ENCODE measurements at regions not wholly inside any gene's neighbourhood (a gene's known extent, or its start where the extent isn't known, plus 50 kb on each side); places are given as distances from the start of the nearest gene placed in this dataset.

- no peak for TF ChIP-seq CTCF (IDR thresholded peaks at IDR 0.05; ENCODE audit: unreplicated experiment in 3 of 3)
- Mint-ChIP-seq H3K4me1 (no peaks in the 10 kb centered on the region), H3K4me3 (no peak overlapping the region), H3K36me3 (ENCODE audit: low read depth) (no peaks in the 10 kb centered on the region), H3K27me3 (ENCODE audit: low read depth) (peaks cover 11% of the 10 kb centered on the region), H3K9me3 (peaks cover 9% of the 10 kb centered on the region), H3K27ac (no peak overlapping the region)
Measured at GRCh38 chr2:128435576-128436478, 117.2 kb upstream of the HS6ST1 start.

- Mint-ChIP-seq H3K9me3 (peaks cover 8% of the 10 kb centered on the region), H3K27ac (peak overlapping the region in 1 of 3 experiments; percentile 29), H3K4me3 (no peak overlapping the region), H3K27me3 (ENCODE audit: low read depth) (peaks cover 11% of the 10 kb centered on the region), H3K4me1 (no peaks in the 10 kb centered on the region), H3K36me3 (ENCODE audit: low read depth) (no peaks in the 10 kb centered on the region)
- TF ChIP-seq CTCF (IDR thresholded peaks at IDR 0.05; ENCODE audit: unreplicated experiment in 3 of 3): no peak
Measured at GRCh38 chr2:128436479-128437203, 118.0 kb upstream of the HS6ST1 start.

DNA sequence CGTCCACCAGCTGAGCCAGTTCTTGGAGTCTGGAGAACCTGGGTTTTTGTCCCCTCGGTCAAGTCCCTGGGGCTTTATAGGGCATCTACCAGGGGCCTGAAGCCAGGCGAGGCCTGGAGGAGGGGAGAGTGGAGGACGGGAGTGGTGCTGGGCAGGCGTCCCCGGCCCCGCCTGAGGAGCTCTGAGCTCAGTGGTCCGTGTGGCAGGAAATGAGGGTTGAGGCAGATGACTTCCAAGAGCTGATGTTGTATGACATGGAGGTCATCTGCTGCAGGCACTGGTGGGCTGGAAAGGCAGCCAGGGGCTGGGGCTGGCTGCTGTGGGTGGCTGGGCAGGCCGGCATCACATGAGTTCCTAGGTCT is 118.5 kb upstream of the HS6ST1 start:
- no peaks in the 10 kb centered on the region for H3K36me3 Mint-ChIP-seq (ENCODE audit: low read depth)

DNA sequence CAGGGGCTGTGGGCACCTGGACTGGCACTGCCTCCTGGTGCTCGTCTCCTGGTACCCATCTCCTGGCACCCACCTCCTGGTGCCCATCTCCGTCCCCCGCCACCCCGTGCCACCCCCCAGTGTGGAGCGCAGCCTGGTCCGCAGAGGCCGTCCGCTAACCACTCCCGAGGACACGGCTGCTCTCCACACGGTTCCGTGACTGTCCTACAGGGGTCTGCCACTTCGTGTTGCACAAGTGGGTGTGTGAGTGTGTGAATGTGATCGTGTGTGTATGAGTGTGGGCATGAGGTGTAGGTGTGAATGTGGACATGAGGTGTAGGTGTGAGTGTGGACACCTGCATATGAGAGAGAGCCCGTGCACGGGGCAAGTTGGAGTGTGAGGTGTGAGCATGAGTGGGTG is 119.4 kb upstream of the HS6ST1 start:
- Mint-ChIP-seq H3K4me3 (no peak overlapping the region), H3K36me3 (ENCODE audit: low read depth) (no peaks in the 10 kb centered on the region), H3K9me3 (no peaks in the 10 kb centered on the region), H3K27me3 (ENCODE audit: low read depth) (peaks cover 14% of the 10 kb centered on the region), H3K27ac (no peak overlapping the region), H3K4me1 (peaks cover 10% of the 10 kb centered on the region)
- no peak for TF ChIP-seq CTCF (IDR thresholded peaks at IDR 0.05; ENCODE audit: unreplicated experiment in 3 of 3)

More for the DNA sequence above, 118.5 kb upstream of the HS6ST1 start:
- peaks cover under 1% of the 10 kb centered on the region for H3K4me1 Mint-ChIP-seq
- no peak for TF ChIP-seq CTCF (IDR thresholded peaks at IDR 0.05; ENCODE audit: unreplicated experiment in 3 of 3)
- H3K9me3 Mint-ChIP-seq: peaks cover 5% of the 10 kb centered on the region
- no peak overlapping the region for H3K4me3 Mint-ChIP-seq
- H3K27ac Mint-ChIP-seq: no peak overlapping the region
- peaks cover 11% of the 10 kb centered on the region for H3K27me3 Mint-ChIP-seq (ENCODE audit: low read depth)

DNA sequence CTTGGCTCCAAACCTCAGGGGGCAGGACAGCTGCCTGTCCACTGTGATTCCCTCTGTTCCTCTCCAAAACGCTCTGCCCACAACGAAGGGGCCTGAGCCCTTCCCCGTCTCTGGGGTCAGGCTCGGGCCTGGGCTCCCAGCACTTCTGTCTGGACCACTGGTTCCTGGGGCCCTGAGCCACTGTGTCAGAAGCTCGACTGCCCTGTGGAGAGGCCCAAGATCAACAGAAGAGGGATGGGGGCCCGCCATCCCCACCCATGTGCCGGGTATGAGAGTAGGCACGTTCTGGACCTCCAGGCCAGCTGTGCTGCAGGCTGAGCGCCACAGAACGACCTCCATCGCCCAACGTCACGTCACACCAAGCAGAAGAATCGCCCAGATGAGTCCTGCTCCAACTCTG is 119.9 kb upstream of the HS6ST1 start:
- Mint-ChIP-seq H3K9me3 (no peaks in the 10 kb centered on the region), H3K27me3 (ENCODE audit: low read depth) (peaks cover 15% of the 10 kb centered on the region), H3K4me3 (no peak overlapping the region), H3K4me1 (peaks cover 11% of the 10 kb centered on the region), H3K36me3 (ENCODE audit: low read depth) (no peaks in the 10 kb centered on the region), H3K27ac (no peak overlapping the region)
- TF ChIP-seq CTCF (IDR thresholded peaks at IDR 0.05; ENCODE audit: unreplicated experiment in 3 of 3): no peak

Data from nephron (organoid).